HG03280 (cell line): ENCODE measurements at regions not wholly inside any gene's neighbourhood (a gene's known extent, or its start where the extent isn't known, plus 50 kb on each side); places are given as distances from the start of the nearest gene placed in this dataset.
"Not testable (repeated sequence)": the region's sequence is repeated elsewhere in the genome, so short reads cannot be mapped to it uniquely, and the experiment has no call there.

Experiments used
- ATAC-seq: cut with Tn5 transposase; IDR thresholded peaks from one replicate; pipeline ENCODE4 v1.9.1; 2021; ENCODE audit warnings: mild to moderate bottlenecking, moderate library complexity; ENCODE audit not compliant: unreplicated experiment

DNA sequence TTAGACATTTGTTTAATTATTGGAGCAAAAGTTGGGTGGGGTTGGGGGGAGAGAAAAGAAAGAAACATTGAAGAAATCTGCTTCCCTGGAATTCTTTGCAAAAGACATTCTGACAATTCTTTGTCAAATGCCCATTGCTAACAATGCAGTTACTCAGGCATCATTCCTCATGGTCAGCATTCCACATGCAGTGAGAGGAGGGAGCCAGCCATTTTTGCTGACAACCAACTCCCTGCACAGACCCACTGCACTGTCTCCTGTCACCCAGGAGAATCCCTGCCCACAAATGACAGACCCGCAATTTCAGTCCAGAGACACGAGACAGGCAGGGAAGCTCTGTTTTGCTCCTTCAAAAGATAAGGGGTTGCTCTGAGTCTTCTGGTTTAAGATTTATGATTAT is 985.1 kb upstream of the SLIT2 start:
- ATAC-seq = no peak

DNA sequence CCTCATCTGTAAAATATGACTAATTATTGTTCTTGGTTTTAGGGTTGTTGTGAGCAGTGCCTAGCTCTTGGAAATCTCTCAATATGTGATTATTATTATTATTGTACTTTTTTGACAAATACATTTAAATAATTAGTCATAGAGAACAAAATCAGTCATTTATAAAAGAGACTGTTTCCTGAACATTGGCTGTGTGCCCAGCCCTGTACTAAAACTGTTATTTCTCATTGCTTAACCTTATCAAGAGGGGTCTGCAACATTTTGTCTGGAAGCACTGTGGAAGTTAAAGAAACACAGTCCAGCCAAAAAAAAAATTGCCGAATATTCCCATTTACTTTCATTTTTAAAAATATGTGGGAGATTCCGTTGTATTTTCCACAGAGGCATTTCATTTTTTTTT is 989.2 kb upstream of the SLIT2 start:
- ATAC-seq = no peak

DNA sequence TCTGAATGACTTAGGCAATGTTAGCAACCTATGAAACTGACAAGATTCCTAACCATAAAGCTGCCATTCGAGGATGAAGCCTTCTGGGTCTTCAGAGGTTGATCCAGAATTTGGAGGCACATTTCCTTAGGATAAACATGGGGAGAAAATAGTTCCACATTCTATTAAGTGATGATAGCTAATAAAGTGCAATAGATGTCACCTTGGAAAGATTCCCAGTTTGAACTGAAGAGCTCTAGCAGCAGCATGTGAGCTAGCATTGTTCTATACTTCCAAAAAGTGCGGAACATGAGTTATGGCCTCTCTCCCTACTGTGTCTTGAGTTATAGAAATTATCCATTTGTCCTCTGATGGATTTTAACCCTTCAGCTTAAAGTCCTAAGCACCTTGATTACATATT is 991.4 kb upstream of the SLIT2 start:
- ATAC-seq = no peak

DNA sequence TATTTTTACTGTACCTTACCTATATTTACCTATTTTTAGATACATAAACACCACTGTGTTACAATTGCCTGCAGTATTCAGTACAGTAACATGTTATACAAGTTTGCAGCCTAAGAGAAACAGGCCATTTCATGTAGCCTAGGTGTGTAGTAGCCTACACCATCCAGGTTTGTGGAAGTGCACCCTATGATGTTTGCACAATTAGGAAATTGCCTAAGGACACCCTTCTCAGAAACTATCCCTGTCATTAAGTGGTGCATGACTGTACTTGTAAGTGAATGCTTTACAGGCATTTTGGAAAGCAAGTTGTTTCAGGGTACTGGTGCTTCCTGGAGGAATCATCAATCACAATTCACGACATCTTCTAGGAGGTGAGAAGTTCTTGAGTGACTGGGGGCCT is 991.8 kb upstream of the SLIT2 start:
- ATAC-seq = no peak

DNA sequence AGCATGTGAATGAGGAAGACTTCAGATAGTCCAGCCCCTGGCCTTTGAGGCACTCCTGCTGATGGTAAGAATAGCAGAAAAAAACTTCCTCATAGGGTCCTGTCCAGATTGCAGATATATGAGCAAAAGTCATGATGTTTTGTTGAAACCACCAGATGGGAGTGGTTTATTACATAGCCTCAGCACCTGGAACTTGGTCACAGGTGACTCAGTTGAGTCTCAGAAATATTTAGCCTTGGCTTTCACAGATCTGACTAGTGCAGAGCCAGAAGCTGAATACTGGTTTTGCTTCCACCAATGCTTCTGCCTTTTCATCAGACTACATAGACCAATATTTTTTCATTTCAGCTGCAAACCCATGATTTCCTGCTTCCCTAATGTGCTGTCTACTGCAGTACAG is 994.9 kb upstream of the SLIT2 start:
- no peak for ATAC-seq

DNA sequence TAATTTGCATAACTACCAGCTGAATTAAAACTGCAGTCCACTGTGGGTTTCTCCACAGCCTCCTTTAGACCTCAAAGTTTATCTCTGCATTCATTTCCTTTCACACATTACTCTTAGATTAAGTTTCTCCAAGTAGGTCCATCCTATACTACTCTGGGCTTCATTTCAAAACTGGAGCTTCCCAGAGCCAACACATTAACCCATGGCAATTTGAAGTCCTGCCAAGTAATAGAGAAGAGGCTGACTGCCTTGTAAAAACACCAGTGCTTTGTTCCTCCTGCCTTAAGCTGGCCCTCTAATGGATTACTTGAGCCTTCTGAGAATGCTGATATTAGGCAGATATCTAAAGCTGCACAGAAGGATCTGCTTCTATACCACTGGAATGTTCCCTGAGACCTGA is 997.2 kb upstream of the SLIT2 start:
- no peak for ATAC-seq

DNA sequence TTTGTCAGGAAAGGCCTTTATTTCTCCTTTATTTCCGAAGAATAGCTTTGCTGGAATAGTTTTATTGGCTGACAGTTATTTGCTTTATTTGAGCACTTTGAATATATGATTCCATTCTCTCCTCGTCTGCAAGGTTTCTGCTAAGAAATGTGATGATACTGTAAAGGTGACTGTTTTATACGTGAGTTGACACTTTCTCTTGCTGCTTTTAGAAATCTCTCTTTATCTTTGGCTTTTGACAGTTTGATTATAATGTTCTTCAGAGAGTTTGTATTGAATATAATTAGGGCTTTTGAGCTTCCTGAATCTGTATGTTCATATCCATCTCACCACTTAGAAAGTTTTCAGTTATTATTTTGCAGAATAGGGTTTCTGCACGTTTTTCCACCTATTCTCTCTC is 1003.7 kb upstream of the SLIT2 start:
- ATAC-seq = no peak

DNA sequence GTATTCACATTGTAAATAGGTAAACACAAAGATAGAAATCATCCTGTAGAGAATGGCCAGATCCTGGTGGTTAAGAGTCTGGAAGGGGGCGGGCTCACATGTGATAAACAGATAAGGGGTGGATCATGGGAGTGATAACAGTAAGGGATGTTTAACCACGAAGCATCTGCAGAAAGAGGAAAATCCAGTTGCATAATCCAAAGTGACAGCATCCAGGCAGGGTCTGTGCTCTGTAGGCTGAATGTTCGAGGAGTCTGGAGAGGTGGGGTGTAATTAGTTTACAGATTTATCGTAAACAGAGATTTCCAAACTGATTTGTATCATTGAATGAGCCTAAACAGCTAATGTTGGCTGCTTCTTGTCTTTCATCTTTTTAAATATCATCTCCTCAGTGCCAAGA is 1009.8 kb upstream of the SLIT2 start:
- ATAC-seq = no peak

DNA sequence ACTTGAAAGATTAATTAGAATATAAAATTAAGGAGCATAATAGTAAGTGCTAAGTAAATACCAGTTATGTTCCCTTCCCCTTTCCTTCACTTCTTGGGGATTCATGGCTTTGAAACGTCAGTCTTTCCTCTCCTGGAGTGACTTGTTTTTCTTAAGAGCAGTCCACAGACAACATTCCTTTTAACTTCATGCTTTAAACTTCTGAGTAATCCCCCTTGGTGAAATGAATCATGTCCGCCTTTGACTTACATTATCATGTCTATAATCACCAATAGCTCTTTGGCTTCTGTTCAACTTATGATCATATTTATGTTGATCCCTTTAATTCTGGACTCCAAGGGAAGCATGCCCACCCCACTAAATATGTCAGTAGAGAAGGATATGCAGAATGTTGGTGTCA is 1012.1 kb upstream of the SLIT2 start:
- ATAC-seq = no peak

DNA sequence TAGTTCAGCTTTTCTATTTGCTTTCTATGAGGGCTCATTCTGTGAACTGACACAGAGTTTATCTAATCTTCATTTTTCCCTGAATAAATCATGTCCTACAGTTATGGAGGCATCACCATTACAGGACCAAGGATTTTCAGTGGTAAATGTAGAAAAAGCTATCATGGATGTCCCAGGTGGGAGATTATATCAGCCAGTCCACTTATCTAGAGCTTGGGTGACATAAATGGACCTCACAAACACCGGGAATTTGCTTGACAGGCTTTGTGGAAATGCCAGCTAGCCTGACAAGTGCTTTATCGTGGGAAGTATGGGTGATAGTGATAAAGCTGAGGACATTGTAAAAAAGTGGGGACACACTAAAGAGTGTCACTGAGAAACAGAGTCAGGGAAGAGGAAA is 1015.2 kb upstream of the SLIT2 start:
- no peak for ATAC-seq

DNA sequence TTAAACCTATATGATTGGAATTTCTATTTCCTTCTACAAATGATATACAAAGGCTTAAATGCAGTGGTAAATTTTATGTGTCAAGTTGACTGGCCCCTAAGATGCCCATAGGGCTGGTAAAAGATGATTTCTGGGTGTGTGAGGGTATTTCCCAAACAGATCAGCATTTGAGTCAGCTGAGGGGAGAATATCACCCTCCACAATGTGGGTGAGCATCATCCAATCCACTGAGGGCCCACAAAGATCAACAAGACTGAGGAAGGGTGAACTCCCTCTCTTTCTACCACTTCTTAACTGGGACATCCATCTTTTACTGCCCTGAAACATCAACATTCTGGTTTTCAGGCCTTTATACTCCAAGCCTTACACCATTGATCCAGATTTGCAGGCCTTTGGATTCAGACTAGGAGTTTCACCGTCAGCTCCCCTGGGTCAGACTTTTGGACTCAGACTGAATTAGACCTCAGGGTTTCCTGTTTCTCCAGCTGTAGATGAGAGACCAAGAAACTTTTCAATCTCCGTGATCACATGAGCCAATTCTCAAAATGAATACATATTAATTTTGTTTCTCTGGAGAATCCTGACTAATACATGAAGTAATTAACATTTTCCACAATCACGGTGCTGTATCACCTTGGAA is 1020.7 kb upstream of the SLIT2 start:
- no peak for ATAC-seq

DNA sequence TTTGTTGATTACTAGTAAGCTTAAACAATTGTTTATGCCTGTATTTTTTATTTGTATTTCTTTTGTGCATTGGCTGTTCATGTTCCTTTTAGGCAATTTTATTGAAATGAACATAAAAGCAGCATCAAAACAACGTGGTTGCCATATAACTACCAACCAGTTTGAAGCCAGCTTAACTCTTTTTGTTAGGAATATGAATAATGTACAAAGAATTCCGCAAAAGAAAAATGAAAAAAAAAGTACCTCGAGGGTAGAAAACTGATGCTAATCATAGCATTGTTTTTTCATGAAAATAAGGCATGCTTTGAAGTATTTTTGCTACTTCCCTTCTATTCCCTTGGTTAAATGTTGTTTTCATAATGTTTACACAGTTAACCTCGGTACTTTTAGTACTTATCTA is 1024.0 kb upstream of the SLIT2 start:
- ATAC-seq = no peak

DNA sequence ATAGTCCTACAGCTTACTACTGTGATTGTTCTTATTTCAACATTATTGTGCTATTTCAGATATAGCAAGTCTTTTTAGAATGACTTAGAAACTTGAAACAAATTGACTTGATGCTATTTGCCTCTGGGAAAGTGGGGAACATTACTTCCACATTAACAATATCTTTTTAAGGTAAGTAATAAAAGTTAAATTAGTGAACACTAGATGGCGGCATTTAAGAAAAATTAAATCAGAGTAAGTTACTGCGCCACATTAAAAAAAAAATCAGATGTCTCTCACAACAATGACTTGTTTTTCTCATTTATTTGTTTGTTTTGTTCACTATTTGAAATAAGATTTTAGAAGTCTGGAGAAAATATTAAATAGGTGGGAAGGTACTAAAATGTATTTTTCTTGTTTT is 1026.9 kb upstream of the SLIT2 start:
- ATAC-seq = no peak

DNA sequence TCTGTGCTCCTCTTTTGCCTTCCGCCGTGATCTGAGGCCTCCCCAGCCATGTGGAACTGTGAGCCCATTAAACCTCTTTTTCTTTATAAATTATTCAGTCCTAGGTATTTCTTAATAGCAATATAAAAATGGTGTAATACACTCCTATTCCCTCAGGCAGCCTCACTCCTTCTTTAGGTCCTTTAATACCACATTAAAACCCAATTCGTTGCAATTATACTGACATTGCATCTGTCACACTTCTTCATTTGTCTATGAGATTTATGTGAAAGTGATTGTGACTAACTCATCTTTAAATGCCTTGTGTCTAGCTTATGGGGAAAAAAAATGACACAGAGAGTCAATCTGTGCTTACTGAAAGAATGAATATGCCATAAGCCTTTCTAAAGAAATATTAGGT is 1035.2 kb upstream of the SLIT2 start:
- no peak for ATAC-seq

DNA sequence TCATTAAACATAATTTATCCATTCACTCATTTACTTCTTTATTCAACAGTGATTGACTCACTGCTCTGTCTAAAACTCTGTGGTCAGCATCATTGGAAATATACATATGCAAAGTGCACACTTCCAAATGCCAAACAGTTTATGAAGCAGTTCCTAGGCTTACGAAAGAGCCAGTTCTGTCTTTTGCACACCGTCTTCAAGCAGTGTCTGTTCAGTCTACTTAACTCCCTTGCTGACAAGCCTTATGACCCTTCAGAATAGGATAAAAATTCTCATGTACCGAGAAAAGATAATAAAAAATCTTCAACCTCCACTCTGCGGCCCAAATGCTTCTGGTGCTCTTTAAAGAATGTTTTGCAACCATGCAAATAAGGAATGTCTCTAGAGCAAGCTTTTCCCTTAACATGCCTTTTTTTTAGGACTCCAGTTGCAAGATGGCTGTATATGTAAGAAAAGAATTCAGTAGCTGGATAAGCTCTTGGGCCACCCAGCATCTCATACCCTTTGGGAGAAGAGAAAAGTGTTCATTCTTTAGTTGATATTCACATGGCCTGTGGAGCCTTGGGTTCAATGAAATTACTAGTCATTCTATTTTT is 1037.0 kb upstream of the SLIT2 start:
- no peak for ATAC-seq

DNA sequence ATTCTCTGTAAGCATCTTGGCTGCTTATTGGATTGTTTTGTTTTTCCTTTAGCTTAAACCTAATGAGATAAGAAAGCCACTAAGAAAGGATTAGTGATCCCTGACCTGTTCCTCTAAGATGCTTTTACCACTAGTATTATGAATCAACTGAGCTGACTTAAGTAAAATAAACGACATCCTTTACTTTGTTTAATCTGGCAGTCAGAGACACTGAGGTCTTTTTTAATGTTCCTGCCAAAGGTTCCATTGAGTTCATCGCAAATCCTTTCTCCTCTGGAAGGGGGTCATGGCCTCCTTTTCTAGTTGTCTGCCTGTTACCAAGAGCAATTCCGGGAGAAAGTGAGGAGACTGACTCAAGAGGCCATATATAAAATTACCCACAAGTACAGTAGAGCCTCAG is 1038.3 kb upstream of the SLIT2 start:
- ATAC-seq = no peak

DNA sequence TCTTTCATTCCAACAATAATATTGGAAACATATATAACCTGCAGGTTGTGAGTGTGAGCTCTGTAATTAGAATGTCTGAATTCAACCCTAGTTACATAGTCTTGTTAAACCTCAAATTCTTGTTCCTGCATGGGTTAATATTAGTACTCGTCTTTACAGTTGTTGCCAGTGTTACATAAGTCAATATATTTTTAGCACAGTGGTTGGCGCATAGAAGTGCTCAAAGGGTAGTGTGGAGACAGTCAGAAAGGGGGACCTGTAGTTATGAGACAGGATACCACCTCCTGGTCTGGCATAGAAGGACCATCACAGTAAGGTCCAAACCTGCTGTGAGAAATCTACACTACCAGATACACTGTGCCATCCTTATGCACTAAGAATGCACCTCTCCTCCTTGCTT is 1045.9 kb upstream of the SLIT2 start:
- ATAC-seq = no peak

DNA sequence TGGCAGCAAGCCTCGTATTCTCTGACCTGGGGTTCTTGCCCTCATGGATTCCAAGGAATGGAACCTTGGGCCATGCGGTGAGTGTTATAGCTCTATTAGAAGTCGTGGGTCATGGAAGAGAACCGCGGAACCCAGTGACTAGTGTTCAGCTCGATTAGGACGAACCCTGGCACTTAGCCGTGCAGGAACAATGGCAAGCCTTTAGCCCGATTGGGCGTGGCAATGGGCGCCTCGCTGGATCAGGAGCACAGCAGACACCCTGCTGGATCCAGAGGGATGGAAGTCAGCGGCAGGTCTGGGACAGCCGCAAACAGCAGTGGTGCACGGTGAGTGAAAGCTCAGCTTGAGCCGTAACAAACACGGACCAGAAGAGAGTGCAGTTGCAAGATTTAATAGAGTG is 1053.9 kb upstream of the SLIT2 start:
- ATAC-seq = not testable (repeated sequence)

DNA sequence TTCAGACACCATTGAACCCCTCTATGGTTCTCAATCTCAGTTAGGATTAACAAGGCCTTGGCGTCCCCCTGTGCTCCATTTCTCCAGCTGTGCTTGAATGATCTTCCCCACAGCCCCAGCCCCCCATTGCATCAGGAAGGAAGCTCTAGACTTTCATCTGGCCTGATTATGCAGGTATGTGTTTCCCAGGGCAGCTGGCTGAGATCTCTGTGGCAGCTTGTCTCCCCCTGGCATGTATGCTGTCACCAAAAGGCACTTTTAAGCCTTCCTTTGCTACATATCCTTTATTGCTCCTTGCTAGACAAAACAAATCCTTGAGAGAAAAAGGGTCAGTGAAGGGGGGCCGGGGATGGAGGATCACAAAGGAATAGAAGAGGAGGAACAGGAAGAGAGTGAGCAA is 1056.0 kb upstream of the SLIT2 start:
- ATAC-seq = no peak

DNA sequence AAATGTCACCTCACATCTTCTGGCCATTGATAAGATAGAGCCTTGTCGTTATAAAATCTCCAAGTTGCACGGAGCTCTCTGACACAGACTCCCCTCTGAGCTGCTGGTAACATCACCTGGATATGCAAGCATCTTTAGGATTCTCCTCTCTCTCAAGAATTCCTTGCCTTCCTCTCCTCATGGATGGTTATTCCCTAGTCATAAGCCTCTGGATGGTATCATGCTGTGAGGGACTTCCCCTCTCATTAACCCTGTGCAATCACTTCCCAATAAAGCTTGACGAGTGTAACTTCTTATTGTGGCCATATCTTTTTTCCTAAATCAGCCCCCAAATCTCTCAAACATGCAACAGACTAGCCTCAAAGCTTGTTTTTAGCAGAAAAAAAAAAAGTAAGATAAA is 1057.0 kb upstream of the SLIT2 start:
- no peak for ATAC-seq

DNA sequence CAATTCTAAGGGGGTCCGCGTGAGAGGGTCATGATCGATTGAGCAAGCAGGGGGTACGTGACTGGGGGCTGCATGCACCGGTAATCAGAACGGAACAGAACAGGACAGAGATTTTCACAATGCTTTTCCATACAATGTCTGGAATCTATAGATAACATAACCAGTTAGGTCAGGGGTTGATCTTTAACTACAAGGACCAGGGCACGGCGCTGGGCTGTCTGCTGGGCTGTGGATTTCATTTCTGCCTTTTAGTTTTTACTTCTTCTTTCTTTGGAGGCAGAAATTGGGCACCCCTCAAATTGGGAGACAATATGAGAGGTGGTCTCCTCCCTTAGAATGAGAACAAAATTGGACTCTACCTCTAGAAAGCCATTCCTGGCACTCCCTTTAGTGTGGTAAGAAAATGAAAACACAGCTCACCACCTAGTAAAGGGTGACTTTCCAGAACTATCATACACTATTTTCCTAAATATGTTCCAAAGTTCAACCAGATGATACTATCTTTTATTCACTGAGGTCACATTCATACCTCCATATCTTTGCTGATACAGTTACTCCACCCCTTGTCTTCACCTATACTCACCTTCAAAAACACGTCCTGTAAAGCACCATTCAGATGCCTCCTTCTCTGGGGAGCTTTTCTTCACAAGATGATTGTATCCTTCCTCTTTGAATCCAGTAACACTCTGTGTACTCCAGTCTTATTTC is 1058.3 kb upstream of the SLIT2 start:
- ATAC-seq = no peak

DNA sequence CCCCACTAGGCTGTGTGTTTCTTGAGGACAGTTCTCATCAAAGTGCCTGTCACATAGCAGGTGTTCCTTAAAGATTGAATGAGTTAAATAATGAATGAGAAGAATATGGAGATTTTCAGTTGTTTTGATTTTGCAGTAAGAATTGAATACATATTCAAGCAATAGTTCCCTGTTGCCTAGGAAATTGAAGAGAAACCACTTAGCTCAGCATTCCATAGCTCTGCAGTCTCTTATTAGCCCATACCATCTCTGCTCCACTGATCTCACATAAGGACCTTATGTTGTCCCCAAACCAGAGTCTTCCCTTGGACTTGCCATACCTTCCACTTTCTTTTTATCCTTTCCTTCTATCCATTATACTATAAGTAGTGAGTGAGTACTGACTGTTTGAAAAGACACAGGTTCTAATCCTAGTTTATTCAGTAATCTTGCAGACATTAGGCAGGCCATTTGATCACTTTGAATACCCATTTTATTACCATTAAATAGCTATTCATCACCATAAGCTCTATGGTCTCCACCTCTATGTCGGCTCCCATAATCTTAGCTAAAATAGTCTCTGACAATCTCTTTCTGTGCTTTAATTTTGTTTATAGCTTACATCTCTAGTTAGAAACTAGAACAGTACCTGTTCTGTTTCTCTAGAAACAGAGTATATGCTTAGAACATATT is 1059.6 kb upstream of the SLIT2 start:
- no peak for ATAC-seq
